GM23338 (cell line): ENCODE measurements at regions not wholly inside any gene's neighbourhood (a gene's known extent, or its start where the extent isn't known, plus 50 kb on each side); places are given as distances from the start of the nearest gene placed in this dataset.

Experiments used
- EZH2 ChIP-seq: fragments of 200-600 bp; sonication (generic); IDR thresholded peaks from one replicate; pipeline ENCODE4 v1.8.0; 2017; ENCODE audit warnings: antibody characterized with exemption, mild to moderate bottlenecking, low read depth; ENCODE audit not compliant: unreplicated experiment
- EZH2phosphoT487 ChIP-seq: fragments of 200-600 bp; sonication (generic); IDR thresholded peaks from one replicate; pipeline ENCODE4 v1.8.1; 2018; ENCODE audit warnings: antibody characterized with exemption; ENCODE audit not compliant: unreplicated experiment
- NANOG ChIP-seq: IDR thresholded peaks from 2 replicates; pipeline ENCODE4 v1.6.1; 2016; ENCODE audit warnings: antibody characterized with exemption, borderline replicate concordance
- POLR2AphosphoS5 ChIP-seq: IDR thresholded peaks from 2 replicates; pipeline ENCODE4 v1.6.1; 2016; ENCODE audit warnings: antibody characterized with exemption, low read depth
- TF ChIP-seq, protein P1 (sequence below), 2 experiments: fragments of 200-600 bp in 1 of 2; sonication (generic) in 1 of 2; conservative IDR thresholded peaks; 2 replicates each; pipeline versions ENCODE4 v1.5.1 to v1.6.1; 2016 to 2017; ENCODE audit warnings: antibody characterized with exemption in 2 of 2, low read depth in 2 of 2, mild to moderate bottlenecking in 2 of 2, moderate library complexity in 1 of 2

DNA sequence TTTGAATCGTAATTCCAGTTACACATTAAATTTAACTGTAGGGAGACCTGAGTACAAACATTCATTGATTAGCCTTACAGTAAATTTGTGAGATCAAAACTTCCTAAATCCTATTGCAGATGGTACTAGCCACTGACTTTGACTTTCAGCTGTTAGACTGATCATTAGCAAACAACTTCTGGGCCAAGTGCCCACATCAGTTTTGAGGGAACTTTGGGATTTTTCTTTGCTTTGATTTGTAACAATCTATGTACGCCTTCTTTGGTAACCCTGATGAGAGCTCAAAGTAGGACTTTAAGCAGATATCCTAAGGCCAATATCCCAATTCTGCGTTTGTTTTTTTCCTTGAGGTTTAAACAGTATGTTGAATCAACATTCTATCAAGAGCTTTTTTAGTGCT is 131.5 kb downstream of the DLEU7 start:
- TF ChIP-seq POLR2AphosphoS5 (no peak), EZH2 (no peak), EZH2phosphoT487 (no peak), NANOG (no peak)
- TF ChIP-seq, protein P1, sequence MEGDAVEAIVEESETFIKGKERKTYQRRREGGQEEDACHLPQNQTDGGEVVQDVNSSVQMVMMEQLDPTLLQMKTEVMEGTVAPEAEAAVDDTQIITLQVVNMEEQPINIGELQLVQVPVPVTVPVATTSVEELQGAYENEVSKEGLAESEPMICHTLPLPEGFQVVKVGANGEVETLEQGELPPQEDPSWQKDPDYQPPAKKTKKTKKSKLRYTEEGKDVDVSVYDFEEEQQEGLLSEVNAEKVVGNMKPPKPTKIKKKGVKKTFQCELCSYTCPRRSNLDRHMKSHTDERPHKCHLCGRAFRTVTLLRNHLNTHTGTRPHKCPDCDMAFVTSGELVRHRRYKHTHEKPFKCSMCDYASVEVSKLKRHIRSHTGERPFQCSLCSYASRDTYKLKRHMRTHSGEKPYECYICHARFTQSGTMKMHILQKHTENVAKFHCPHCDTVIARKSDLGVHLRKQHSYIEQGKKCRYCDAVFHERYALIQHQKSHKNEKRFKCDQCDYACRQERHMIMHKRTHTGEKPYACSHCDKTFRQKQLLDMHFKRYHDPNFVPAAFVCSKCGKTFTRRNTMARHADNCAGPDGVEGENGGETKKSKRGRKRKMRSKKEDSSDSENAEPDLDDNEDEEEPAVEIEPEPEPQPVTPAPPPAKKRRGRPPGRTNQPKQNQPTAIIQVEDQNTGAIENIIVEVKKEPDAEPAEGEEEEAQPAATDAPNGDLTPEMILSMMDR (conservative IDR thresholded peaks at IDR 0.05; ENCODE audit: low read depth in 2 of 2), result no peak
